HCT116 (cell line): ENCODE measurements at regions not wholly inside any gene's neighbourhood (a gene's known extent, or its start where the extent isn't known, plus 50 kb on each side); places are given as distances from the start of the nearest gene placed in this dataset.

Experiments
- CTCF ChIP-seq, 3 experiments: fragments of 200-600 bp in 1 of 3; sonication (generic) in 1 of 3; IDR thresholded peaks in 2 of 3; conservative IDR thresholded peaks in 1 of 3; 2 replicates each; pipeline ENCODE4 v1.5.1; 2012 to 2017; ENCODE audit warnings: low read depth in 2 of 3, low read length in 2 of 3, antibody characterized with exemption in 1 of 3, borderline replicate concordance in 1 of 3, control low read depth in 1 of 3, mild to moderate bottlenecking in 1 of 3, mixed read lengths in 1 of 3, mixed run types in 1 of 3, moderate library complexity in 1 of 3; ENCODE audit not compliant: insufficient read depth in 1 of 3
- ZBTB33 ChIP-seq: IDR thresholded peaks from 2 replicates; pipeline ENCODE4 v1.6.1; 2011; ENCODE audit warnings: mild to moderate bottlenecking, low read length, moderate library complexity; ENCODE audit not compliant: insufficient replicate concordance; ENCODE audit errors: extremely low read depth

GRCh38 chr14:94702629-94703028 is 67.3 kb downstream of the GSC start:
- TF ChIP-seq ZBTB33 (no peak), CTCF (IDR thresholded peaks at IDR 0.05 in 2 of 3, conservative IDR thresholded peaks at IDR 0.05 in 1 of 3; ENCODE audit: borderline replicate concordance in 1 of 3, insufficient read depth in 1 of 3, low read depth in 2 of 3, low read length in 2 of 3) (no peak)
